ENCODE measurements at regions not wholly inside any gene's neighbourhood (a gene's known extent, or its start where the extent isn't known, plus 50 kb on each side); places are given as distances from the start of the nearest gene placed in this dataset.
"Not testable (repeated sequence)": the region's sequence is repeated elsewhere in the genome, so short reads cannot be mapped to it uniquely, and the experiment has no call there.

DNA sequence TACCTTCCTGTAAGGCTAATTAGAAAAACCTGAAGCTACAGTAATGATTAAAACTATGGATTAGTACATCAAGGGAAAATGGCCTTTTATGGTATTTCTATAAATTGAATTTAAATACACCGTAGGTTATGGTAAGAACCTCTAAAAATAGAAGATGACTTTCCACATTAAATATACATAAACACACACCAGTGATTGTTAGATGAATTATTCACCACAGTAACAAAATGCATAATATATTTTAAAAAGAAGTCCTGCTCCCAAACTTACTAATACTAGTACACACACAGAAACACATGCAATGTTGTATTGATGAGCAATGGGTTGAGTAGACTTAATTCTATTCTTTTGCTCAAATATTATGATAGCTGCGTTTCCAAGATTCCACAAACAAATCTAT is 277.9 kb upstream of the ANKRD50 start:
- no peak for DNase-seq

DNA sequence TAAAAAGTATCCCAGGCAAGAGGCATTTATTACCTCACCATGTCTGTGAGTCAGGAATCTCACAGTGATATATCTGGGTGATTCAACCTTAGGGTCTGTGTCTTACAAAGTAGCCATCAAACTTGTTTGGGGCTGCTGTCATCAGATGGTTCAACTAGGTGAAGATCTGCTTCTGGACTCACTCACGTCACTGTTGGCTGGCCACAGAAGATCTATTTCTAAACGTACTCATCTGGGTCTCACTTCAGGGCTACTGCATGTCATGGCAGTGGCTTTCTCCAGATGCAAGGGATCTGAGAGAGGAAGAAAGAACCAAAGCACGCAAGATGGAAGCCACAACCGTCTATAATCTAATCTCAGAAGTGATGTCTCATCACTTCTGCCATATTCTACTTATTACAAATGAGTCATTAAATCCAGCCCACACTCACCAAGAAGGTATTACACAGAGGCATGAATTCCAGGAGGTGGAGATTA is 267.8 kb upstream of the ANKRD50 start:
- no peak for DNase-seq

DNA sequence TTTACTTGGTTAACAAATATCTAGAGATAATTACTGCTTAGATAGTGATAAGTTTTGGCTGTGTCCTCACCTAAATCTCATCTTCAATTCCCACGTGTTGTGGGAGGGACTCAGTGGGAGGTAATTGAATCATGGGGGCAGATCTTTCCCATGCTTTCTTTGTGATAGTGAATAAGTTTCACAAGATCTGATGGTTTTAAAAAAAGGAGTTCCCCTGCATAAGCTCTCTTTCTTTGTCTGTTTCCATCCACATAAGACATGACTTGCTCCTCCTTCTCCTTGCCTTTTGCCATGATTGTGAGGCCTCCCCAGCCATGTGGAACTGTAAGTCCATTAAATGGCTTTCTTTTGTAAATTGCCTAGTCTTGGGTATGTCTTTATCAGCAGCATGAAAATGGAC is 266.0 kb upstream of the ANKRD50 start:
- not testable (repeated sequence) for DNase-seq

DNA sequence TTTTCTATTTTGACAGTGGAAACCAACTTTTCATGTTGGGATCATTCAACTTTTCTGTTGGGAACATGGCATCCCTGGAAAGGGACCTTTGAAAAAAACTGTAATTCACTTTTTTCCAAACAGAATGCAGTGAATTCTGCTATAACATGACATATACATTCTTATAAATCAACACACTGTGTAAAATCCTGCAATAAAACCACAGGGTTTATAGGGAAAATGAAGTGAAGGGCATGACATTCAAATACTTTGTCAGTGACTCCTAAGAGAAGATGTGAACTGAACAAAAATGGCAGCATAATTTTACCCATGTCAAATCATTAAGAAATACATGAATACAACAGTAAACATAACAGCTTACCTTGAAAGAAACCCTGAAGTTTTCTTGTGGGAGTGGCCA is 264.5 kb upstream of the ANKRD50 start:
- no peak for DNase-seq

GRCh38 chr4:124974152-124974551 is 261.6 kb upstream of the ANKRD50 start:
- no peak for DNase-seq

DNA sequence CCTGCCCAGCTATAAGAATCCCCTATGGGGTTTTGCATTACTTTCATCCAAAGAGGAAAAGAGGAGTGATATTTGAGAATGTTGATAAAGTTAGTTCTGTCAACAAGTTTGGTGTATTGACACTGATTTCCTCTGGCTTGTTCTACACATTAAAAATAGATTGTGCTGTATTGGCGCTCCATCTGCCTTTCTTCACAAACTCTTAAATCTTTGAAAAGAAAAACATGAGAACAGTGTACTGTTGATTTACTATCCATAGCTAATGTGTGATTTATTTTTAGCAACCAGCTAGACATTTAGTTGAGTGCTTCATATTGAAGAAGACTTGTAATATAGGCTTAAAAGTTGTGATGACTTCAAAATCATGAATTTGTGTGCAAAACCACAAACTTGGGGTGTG is 261.2 kb upstream of the ANKRD50 start:
- DNase-seq, result no peak

GRCh38 chr4:124970011-124970410 is 257.5 kb upstream of the ANKRD50 start:
- DNase-seq, result no peak

- no peak for DNase-seq
Observed at GRCh38 chr4:124965497-124965891, 253.0 kb upstream of the ANKRD50 start.

DNA sequence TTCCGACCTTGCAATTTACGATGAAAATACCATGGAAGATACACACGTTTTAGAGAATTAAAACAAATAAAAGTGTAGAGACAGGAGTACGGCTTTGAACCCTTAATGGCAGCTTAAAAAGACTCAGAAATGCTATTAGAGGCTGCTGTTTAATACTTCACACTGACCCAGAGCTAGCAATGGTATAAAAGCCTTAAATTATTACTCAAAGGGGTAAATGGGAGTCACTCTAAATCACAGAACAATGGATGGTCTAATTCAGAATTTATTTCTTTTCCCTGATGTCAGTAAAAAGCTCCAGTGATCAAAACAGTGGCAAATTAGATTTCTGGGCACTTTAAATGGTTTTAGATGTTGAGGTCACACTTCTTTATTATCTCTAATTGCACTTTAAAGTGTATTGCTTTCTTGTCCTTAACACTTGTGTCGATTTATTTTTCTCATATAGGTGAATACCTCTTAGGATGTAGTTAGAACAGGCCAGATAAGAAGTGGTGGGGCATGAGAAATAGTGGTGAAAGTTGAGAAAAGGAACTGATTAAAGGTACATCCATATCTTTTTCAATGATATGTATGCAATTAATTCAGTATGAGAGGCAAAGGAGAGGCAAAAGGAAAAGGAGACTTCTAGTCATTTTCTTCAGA is 252.4 kb upstream of the ANKRD50 start:
- no peak for DNase-seq

DNA sequence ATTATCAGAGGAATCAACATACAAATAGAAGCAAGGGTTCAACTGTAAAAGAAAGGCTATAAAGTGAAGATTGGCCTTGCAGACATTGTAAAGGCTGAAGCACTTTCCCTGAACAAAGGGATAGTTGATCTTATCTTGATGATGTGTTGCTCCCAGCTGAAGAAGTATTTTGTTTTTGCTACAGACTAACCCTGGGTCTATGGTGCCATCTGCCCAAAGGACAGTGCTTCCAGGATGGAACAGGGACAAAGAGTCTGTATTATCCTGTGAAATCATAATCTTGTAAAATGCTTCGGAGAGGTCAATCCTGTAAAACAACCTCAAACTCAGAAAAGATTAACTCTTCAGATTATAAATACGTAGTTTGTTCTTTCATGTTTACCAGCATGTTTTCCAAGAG is 251.7 kb upstream of the ANKRD50 start:
- no peak for DNase-seq

DNA sequence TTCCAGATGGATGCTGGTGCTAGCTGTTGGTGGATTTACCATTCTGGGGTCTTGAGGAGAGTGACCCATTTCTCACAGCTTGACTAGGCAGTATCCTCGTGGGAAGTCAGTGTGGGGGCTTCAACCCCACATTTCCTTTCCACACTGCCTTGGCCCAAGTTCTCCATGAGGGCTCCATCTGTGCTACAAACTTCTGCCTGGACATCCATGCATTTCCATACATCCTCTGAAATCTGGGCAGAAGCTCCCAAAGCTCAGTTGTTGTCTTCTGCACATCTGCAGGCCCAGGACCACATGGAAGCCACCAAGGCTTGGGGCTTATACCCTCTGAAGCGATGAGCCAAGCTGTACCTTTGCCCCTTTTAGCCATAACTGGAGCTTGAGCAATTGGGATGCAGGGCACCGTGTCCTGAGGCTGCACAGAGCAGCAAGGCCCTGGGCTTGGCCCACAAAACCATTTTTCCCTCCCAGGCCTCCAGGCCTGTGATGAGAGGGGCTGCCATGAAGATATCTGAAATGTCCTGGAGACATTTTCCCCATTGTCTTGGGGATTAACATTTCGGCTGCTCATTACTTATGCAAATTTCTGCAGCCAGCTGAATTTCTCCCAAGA is 248.7 kb upstream of the ANKRD50 start:
- no peak for DNase-seq

- no peak for DNase-seq
Observed at GRCh38 chr4:124958847-124959246, 246.3 kb upstream of the ANKRD50 start.

- no peak for DNase-seq
Observed at GRCh38 chr4:124955476-124955875, 242.9 kb upstream of the ANKRD50 start.

DNA sequence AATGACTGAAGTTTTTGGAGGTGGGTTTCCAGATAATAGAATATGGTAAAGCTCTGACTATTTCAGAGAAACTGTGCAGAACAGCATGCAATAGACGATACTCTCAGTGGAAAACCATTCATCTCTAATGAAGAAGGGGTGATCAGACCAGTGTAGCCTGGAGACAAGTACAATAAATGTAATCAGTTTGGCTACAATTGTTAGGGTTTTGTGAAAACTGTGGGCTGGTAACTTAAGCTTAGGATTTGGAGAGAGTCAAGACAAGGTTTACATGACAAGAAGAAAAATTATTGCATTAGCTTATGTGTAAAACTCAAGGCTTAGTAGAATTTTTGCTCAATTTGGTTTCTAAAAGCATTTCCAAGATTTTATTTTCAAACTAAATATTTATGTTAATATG is 241.5 kb upstream of the ANKRD50 start:
- DNase-seq, result no peak

GRCh38 chr4:124953486-124953885 is 241.0 kb upstream of the ANKRD50 start:
- no peak for DNase-seq

DNA sequence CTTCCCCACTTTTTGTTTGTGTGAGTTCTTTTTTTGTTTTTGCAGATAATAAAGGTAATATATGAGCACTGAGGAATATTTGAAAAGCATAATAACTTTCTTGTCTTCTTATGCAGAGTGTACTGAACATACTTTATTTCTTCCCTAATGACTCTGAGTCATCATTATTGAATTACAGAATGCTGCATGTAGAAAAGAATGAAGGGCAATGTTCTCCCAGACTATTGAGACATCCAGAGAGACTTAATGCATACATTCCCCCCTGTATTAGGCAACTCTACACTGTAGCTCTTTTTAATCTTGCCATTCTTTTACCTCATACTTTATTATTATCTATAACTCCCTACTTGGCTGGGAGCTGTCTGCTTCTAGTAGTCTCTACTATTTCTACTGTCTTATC is 240.5 kb upstream of the ANKRD50 start:
- no peak for DNase-seq

GRCh38 chr4:124952601-124953000 is 240.1 kb upstream of the ANKRD50 start:
- no peak for DNase-seq

DNA sequence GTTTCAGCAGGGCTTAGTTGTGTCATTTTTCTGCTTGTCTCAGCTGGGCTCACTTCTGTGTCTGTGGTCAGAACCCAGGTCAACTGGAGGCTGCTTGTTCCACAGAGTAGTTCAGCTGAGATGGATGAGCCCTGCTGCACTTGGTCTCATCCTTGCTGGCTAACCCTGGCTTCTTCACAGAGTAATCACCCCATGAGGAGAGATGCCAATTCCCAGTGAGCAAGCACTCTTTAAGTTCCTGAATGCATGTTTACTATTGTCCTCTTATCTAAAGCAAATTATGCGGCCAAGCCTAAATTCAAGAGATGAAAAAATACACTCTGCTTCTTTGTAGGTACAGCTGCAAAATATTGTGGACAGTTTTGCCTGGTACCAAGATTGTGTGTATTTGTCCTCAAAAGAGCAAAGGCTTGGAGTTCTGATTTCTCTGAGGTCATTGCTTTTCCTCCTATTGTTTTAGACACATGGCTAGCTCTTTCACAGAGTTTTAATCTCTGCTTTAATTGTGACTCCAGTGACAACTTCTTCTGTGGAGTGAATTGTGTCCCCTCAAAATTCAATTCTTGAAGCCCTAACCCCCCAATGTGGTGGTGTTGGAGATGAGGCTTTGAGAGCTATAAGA is 236.6 kb upstream of the ANKRD50 start:
- DNase-seq, result no peak

DNA sequence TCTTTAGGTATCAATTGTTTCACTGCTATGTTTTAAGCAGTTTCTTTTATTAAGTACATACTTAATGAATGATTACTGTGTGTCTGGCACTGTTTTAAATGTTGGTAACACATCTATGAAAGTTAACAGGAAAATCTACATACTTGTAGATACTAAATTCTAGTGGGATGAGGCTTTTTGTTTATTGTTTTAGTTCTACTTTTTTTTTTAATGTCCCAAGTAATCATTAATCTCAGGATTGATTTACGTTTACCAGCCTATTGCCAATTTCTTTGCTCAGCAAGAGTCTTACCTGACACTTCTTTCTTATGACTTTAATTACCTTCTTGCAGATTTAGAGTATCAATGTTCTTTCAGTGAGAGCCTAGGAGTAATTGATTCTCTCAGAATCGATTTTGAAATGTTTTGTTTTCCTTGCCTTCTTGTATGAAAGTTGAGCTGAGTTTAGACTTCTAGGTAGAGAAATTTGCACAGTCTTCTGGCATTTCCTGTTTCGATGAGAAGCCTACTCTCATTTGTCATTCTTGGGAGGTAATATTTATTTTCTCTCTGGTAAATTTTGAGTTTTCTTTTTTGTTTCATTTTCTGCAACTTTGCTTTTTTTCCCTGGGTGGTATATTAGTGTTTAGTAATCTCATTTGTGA is 235.2 kb upstream of the ANKRD50 start:
- no peak for DNase-seq

DNA sequence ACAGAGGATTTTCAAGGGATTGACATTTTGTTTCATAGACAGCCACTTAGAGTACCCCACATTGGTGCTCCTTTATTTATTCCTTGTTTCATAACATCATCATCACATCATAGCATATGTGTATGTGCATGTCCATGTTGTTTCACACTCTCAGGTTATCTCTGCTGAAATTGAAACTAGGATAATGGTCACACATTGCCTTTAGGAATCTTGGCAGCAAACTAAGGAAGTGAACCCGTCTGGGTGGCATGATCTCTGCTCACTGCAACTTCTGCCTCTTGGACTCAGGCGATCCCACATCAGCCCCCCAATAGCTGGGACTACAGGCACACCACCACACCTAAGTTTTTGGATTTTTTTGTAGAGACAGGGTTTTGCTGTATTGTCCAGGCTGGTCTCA is 234.2 kb upstream of the ANKRD50 start:
- no peak for DNase-seq

DNA sequence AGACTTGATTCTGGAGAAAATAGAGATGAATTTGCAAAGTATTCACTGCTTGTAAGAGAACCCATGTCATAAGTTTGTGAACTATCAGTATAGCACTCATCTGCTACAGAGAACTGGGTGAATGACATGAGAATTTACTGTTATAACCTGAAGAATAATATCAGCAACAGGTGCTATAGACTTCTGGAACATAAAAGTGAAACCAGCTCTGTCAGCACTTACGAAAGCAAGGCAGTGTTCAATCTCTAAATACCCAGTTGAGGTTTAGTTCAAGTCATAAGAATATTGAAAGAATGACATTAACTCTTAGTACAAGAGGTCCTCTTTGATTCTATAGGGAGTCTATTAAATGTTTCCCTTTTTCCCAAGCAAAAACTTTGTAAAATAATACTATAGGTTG is 232.9 kb upstream of the ANKRD50 start:
- no peak for DNase-seq

DNA sequence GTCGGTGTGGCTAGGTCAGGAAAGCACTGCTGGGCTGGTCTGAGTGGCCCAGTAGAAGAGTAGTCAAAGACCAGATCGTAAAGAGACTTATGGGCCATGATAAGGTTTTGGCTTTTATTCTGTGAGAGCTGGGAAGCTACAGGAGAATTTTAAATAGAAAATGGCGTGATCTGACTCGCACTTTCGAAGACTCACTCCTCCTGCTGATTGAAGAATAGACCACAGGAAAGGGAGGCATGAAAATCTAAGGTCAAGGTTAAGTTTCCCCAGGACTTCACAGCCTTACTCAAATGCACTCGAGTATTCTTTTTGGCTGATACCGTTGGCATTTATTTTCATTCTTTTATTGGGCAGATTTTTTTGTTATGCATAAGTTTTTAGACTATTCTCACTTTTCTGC is 231.4 kb upstream of the ANKRD50 start:
- DNase-seq, result no peak

Data from renal pelvis (tissue), 1 donor.